Pulmonary artery endothelial cell (primary cell): ENCODE measurements at regions not wholly inside any gene's neighbourhood (a gene's known extent, or its start where the extent isn't known, plus 50 kb on each side); places are given as distances from the start of the nearest gene placed in this dataset.

Source experiments
- DNase-seq: peaks from one replicate; pipeline ENCODE4 v3.0.0-alpha.2; 2011; ENCODE audit warnings: low read depth, low spot score

GRCh38 chr1:83689921-83690868 lies 308.7 kb downstream of the TTLL7 start:
- no peak for DNase-seq

DNA sequence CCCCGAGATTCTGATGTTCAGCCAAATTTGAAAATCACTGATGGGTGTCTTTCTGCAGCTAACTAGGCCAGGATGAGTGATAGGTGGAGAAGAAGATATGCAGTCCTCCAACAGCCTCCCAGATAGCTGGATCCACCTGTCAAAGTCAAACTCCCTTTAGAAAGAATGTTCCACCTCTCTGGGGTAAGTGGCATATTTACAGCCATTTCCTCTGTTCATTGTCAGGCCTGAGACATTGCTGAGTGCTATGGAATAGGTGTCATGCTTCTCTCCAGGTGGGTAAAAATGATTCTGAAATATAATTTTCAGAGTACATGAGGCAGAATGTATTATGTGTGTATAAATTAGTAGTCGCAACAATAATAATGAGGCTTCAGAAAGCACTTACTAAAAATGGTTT lies 316.8 kb downstream of the TTLL7 start:
- no peak for DNase-seq

DNA sequence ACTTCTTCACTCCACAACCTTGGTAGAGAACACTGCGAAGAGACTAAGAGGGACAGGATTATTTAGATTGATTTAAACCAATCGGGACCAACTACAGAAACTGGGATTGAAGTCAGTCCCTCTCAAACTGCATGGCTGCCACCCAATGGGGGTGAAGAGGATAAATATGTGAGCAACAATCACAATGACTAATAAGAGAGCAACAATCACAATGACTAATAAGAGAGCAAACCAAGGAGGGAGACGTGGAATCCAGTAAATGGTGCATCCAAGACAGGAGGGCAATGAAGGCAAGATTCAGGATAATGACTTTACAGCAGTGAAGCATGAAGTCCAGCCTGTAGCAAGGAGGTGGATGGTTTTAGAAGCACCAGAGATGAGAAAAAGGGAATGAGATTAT lies 322.8 kb downstream of the TTLL7 start:
- no peak for DNase-seq

GRCh38 chr1:83673312-83673711 lies 325.6 kb downstream of the TTLL7 start:
- DNase-seq, result no peak

GRCh38 chr1:83671586-83671985 lies 327.3 kb downstream of the TTLL7 start:
- no peak for DNase-seq

- no peak for DNase-seq
Measured at GRCh38 chr1:83670909-83671565, 327.9 kb downstream of the TTLL7 start.

- no peak for DNase-seq
Measured at GRCh38 chr1:83641796-83642443, 357.0 kb downstream of the TTLL7 start.

DNA sequence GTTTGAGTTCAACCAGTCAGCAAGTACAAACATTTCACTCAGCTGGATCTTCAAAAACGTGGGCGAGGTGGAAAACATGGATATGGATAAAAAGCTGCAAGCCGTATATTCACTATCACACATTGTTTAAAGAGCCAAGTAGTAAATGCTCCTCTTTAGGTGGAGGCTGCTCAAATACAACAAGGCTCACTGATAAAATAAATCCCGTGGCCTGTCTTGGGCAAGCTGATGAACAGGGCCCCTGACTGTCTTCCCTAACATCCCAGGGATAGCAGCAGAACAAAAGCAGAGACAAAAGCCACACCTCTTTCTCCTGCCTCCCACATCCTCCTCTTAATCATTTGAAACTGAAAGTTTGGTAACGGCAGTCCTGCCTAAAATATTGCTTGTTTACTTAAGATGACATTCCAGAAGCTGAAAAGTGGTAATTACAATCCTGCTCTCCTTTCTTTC lies 357.7 kb downstream of the TTLL7 start:
- DNase-seq, result no peak

DNA sequence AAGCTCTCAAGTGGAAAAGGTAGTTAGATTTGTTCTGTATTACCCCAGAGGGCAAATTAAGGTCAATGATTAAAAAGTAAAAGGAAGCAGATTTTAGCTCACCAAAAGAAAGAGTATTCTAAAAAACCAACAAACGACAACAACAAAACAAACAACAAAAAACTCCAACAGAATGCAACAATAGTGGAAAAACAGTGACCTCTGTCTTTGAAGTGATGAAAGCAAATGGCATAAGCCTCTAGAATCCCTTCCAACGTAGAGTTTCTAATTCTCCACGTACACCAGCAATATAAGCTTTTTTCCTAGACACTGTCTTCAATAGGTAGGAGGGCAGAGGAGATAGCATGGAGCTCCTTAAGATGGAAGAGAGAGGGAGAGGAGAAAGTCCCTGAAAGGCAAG lies 359.1 kb downstream of the TTLL7 start:
- DNase-seq, result no peak

- no peak for DNase-seq
Measured at GRCh38 chr1:83637586-83637985, 361.3 kb downstream of the TTLL7 start.

GRCh38 chr1:83637009-83637408 lies 361.9 kb downstream of the TTLL7 start:
- no peak for DNase-seq

GRCh38 chr1:83632906-83633305 lies 366.0 kb downstream of the TTLL7 start:
- no peak for DNase-seq

DNA sequence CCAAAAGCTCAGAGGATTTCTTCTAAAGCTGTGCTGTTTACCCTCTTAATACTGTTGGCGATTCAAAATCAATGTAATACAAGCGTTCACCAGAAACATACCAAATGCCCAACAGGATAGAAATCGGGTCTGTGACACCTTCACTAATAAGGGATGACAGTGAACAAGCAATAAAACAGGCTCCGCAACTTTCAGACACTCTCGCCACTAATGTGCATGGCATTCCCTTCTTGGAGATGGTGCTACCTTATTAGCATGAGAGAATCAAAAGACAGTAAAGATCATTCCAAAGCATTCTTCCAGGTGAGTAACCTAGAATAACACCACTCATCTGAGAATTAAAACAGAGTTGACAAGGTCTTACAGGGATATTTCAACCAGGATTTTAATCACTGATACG lies 367.1 kb downstream of the TTLL7 start:
- no peak for DNase-seq

DNA sequence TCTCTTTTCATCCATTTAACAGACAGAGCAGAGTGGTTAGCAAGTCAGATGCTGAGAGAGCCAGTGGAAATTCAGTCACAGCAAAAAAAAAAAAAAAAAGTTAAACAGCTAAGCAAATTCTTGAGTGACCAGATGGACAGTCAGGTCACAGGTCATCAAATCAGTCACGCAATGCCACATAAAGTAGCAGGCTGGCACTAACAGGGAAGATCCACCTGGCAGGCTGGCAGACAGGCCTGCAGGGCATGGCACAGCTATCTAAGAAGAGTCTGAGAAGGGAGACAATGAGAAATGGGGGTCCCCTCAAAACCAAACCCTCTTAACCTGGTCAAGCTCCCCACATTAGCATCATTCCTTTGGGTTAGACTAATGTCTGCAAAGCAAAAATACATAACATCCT lies 371.9 kb downstream of the TTLL7 start:
- no peak for DNase-seq

DNA sequence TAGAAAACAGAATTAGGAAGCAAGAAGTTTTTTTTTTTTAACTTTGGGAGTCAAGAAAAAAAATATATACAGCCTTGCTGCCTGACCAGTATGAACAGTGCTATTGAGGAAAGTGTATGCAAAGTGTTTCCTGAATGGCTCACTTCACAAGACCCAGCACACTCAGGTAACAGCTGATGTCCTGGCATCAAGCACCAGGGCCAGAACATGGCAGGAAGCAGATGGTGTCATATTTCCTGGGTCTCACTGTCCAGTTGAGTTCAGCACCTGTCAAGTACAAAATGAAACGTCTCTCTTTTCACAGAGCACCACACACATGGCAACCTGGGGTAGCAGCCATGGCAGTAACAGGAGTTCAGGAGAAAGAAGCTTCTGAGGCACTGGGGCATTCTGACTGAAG lies 372.3 kb downstream of the TTLL7 start:
- DNase-seq, result no peak

- no peak for DNase-seq
Measured at GRCh38 chr1:83625646-83626045, 373.3 kb downstream of the TTLL7 start.

- no peak for DNase-seq
Measured at GRCh38 chr1:83620016-83620415, 378.9 kb downstream of the TTLL7 start.

- DNase-seq, result no peak
Measured at GRCh38 chr1:83619170-83619896, 379.6 kb downstream of the TTLL7 start.

DNA sequence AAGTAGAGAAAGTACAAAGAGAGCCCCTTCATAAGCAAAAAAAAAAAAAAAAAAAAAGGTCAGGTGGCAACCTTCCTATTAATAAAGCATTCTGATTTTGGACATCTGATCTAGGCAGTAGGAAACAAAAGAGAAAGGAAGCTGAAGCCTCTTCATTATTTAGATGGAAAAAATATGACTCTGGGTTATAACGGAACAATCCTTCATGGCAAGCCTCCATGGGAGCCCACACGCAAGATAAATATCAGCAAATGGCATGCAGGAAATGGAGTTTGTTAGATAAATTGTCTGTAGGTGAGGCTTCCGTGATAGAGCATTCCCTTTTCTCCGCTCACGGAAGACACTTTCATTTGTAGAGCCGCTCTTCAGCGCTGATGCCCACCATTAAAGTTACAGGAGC lies 381.0 kb downstream of the TTLL7 start:
- DNase-seq, result no peak

GRCh38 chr1:83615370-83615769 lies 383.6 kb downstream of the TTLL7 start:
- no peak for DNase-seq

DNA sequence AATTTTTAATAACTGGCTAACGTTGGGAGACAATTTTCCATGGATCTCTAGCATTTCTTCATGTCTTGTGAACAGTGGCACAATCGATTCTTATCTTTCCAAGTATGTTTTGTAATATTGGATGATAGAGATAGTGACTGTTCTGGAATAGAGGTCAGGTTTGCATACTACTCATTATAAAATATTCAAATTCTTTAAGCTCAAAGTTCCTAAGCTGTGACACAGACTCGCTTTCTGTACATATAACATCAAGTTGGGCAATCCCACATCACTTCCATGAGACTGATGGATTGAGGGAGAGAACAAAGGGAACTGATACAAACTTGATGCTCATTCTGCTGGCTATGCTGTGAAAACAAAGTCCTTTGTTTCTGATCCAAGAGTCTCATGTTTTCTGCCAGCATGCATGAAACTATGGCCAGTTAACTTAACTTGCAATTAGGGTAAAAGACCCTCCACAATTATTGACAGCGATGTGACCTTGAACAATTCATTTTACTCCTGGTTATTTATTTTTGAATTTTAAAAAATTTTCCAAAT lies 392.4 kb downstream of the TTLL7 start:
- DNase-seq, result no peak
